ENCODE measurements at regions not wholly inside any gene's neighbourhood (a gene's known extent, or its start where the extent isn't known, plus 50 kb on each side); places are given as distances from the start of the nearest gene placed in this dataset.

- H3K4me1 ChIP-seq (replicated peaks; ENCODE audit: insufficient read depth): no peaks in the 10 kb centered on the region
- H3K4me2 ChIP-seq: no peak overlapping the region
- BruUV-seq (replicated peaks): no TSS peak
- H3F3A ChIP-seq (ENCODE audit: insufficient read depth, low read depth): no peaks in the 10 kb centered on the region
- POLR2A ChIA-PET (ENCODE audit: unreplicated experiment): no interaction called here
- intact Hi-C loops (cut with micrococcal nuclease; ENCODE audit: unreplicated experiment): no loop called here
- H3K36me3 ChIP-seq (ENCODE audit: low read depth): no peaks in the 10 kb centered on the region
- no peaks in the 10 kb centered on the region for H3K9me3 ChIP-seq (ENCODE audit: insufficient read depth, low read depth)
- no peaks in the 10 kb centered on the region for H3K9me2 ChIP-seq (ENCODE audit: insufficient read depth)
- DNase-seq: no peak
- TF ChIP-seq, protein P1, sequence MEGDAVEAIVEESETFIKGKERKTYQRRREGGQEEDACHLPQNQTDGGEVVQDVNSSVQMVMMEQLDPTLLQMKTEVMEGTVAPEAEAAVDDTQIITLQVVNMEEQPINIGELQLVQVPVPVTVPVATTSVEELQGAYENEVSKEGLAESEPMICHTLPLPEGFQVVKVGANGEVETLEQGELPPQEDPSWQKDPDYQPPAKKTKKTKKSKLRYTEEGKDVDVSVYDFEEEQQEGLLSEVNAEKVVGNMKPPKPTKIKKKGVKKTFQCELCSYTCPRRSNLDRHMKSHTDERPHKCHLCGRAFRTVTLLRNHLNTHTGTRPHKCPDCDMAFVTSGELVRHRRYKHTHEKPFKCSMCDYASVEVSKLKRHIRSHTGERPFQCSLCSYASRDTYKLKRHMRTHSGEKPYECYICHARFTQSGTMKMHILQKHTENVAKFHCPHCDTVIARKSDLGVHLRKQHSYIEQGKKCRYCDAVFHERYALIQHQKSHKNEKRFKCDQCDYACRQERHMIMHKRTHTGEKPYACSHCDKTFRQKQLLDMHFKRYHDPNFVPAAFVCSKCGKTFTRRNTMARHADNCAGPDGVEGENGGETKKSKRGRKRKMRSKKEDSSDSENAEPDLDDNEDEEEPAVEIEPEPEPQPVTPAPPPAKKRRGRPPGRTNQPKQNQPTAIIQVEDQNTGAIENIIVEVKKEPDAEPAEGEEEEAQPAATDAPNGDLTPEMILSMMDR (conservative IDR thresholded peaks at IDR 0.05): no peak
- TF ChIP-seq EZH2 (IDR thresholded peaks at IDR 0.05; ENCODE audit: low read depth): no peak
- CTCF ChIA-PET: no interaction called here
- H2AFZ ChIP-seq: no peak overlapping the region
- H3K79me2 ChIP-seq (ENCODE audit: low read depth): no peaks in the 10 kb centered on the region
- H4K20me1 ChIP-seq (ENCODE audit: insufficient read depth): no peaks in the 10 kb centered on the region
- H3K27me3 ChIP-seq (ENCODE audit: insufficient read depth, low read depth): no peaks in the 10 kb centered on the region
- H3K27ac ChIP-seq: no peak overlapping the region
- H3K4me3 ChIP-seq: no peak overlapping the region
Observed at GRCh38 chr13:93058301-93058700, 168.3 kb upstream of the GPC6 start.

- Histone ChIP-seq H3K36me3 (ENCODE audit: low read depth) (no peaks in the 10 kb centered on the region), H3K4me2 (no peak overlapping the region), H3K9me2 (ENCODE audit: insufficient read depth) (no peaks in the 10 kb centered on the region), H3K4me1 (replicated peaks; ENCODE audit: insufficient read depth) (no peaks in the 10 kb centered on the region), H4K20me1 (ENCODE audit: insufficient read depth) (no peaks in the 10 kb centered on the region), H3K4me3 (no peak overlapping the region), H3K79me2 (ENCODE audit: low read depth) (no peaks in the 10 kb centered on the region), H3F3A (ENCODE audit: insufficient read depth, low read depth) (no peaks in the 10 kb centered on the region), H2AFZ (no peak overlapping the region), H3K27me3 (ENCODE audit: insufficient read depth, low read depth) (no peaks in the 10 kb centered on the region), H3K9me3 (ENCODE audit: insufficient read depth, low read depth) (no peaks in the 10 kb centered on the region), H3K27ac (no peak overlapping the region)
- no TSS peak for BruUV-seq (replicated peaks)
- DNase-seq: no peak
- CTCF ChIA-PET: no interaction called here
- no peak for TF ChIP-seq EZH2 (IDR thresholded peaks at IDR 0.05; ENCODE audit: low read depth)
- TF ChIP-seq, protein P1 (conservative IDR thresholded peaks at IDR 0.05): no peak
- intact Hi-C loops (cut with micrococcal nuclease; ENCODE audit: unreplicated experiment): no loop called here
- POLR2A ChIA-PET (ENCODE audit: unreplicated experiment): no interaction called here
Observed at GRCh38 chr13:93060144-93060543, 166.5 kb upstream of the GPC6 start.

DNA sequence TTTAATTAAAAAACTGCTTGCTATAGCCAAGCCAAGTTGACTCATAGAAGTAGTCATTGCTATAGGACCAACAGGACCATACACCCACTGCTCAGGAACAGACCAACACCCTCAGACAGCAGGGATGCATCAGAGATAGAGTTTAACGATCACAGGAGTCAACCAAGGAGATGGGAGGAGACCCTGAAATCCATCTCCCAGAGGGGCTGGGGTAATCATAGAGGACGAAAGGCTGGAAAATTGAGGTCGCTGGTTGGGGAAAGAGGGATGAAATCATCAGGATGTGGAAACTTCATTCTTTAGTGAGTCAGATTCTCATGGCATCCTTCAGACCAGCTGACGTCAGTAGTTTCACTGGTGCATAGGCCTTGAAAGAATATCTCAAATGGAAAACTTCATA, 160.4 kb upstream of the GPC6 start:
- no peak overlapping the region for H2AFZ ChIP-seq
- DNase-seq: no peak
- TF ChIP-seq, protein P1 (conservative IDR thresholded peaks at IDR 0.05): no peak
- no peak for TF ChIP-seq EZH2 (IDR thresholded peaks at IDR 0.05; ENCODE audit: low read depth)
- no peaks in the 10 kb centered on the region for H3K9me2 ChIP-seq (ENCODE audit: insufficient read depth)
- CTCF ChIA-PET: no interaction called here
- no peaks in the 10 kb centered on the region for H3K27me3 ChIP-seq (ENCODE audit: insufficient read depth, low read depth)
- BruUV-seq (replicated peaks): no TSS peak
- intact Hi-C loops (cut with micrococcal nuclease; ENCODE audit: unreplicated experiment): no loop called here
- no peak overlapping the region for H3K4me2 ChIP-seq
- no peak overlapping the region for H3K4me3 ChIP-seq
- H3K79me2 ChIP-seq (ENCODE audit: low read depth): no peaks in the 10 kb centered on the region
- POLR2A ChIA-PET (ENCODE audit: unreplicated experiment): no interaction called here
- H4K20me1 ChIP-seq (ENCODE audit: insufficient read depth): no peaks in the 10 kb centered on the region
- no peaks in the 10 kb centered on the region for H3F3A ChIP-seq (ENCODE audit: insufficient read depth, low read depth)
- H3K36me3 ChIP-seq (ENCODE audit: low read depth): no peaks in the 10 kb centered on the region
- no peaks in the 10 kb centered on the region for H3K9me3 ChIP-seq (ENCODE audit: insufficient read depth, low read depth)
- no peak overlapping the region for H3K27ac ChIP-seq
- no peaks in the 10 kb centered on the region for H3K4me1 ChIP-seq (replicated peaks; ENCODE audit: insufficient read depth)
